Activated naive CD4-positive, alpha-beta T cell treated with anti-CD3 and anti-CD28 coated beads, Interleukin-2, amount 50 U/mL, for 24 hours (primary cell): ENCODE measurements at regions not wholly inside any gene's neighbourhood (a gene's known extent, or its start where the extent isn't known, plus 50 kb on each side); places are given as distances from the start of the nearest gene placed in this dataset.

Source experiments
- H3K27ac Mint-ChIP-seq: one replicate; pipeline ENCODE4 v1.8.0; 2021; ENCODE audit warnings: mild to moderate bottlenecking, mixed read lengths
- H3K27me3 Mint-ChIP-seq: one replicate; pipeline ENCODE4 v1.8.0; 2021; ENCODE audit warnings: mixed read lengths
- H3K36me3 Mint-ChIP-seq: one replicate; pipeline ENCODE4 v1.8.0; 2021; ENCODE audit warnings: mixed read lengths
- H3K4me1 Mint-ChIP-seq: one replicate; pipeline ENCODE4 v1.8.0; 2021; ENCODE audit warnings: mixed read lengths
- H3K4me3 Mint-ChIP-seq: one replicate; pipeline ENCODE4 v1.8.0; 2021; ENCODE audit warnings: mild to moderate bottlenecking, mixed read lengths
- H3K9me3 Mint-ChIP-seq: one replicate; pipeline ENCODE4 v1.8.0; 2021; ENCODE audit warnings: mixed read lengths

- no peak overlapping the region for H3K27ac Mint-ChIP-seq
- H3K9me3 Mint-ChIP-seq = peaks cover 14% of the 10 kb centered on the region
- peaks cover 23% of the 10 kb centered on the region for H3K27me3 Mint-ChIP-seq
- no peaks in the 10 kb centered on the region for H3K4me1 Mint-ChIP-seq
- H3K36me3 Mint-ChIP-seq = no peaks in the 10 kb centered on the region
- no peak overlapping the region for H3K4me3 Mint-ChIP-seq
Observed at GRCh38 chr10:80870282-80870681, 332.6 kb downstream of the SH2D4B start.

GRCh38 chr10:80871083-80871482, 333.4 kb downstream of the SH2D4B start:
- H3K4me1 Mint-ChIP-seq = no peaks in the 10 kb centered on the region
- no peaks in the 10 kb centered on the region for H3K36me3 Mint-ChIP-seq
- peaks cover 14% of the 10 kb centered on the region for H3K9me3 Mint-ChIP-seq
- peaks cover 20% of the 10 kb centered on the region for H3K27me3 Mint-ChIP-seq
- H3K4me3 Mint-ChIP-seq = no peak overlapping the region
- H3K27ac Mint-ChIP-seq = no peak overlapping the region

GRCh38 chr10:80878330-80878729, 340.6 kb downstream of the SH2D4B start:
- Mint-ChIP-seq H3K4me3 (no peak overlapping the region), H3K9me3 (peaks cover 9% of the 10 kb centered on the region), H3K27ac (no peak overlapping the region), H3K27me3 (peaks cover 8% of the 10 kb centered on the region), H3K4me1 (no peaks in the 10 kb centered on the region), H3K36me3 (peaks cover 2% of the 10 kb centered on the region)

- Mint-ChIP-seq H3K27me3 (peaks cover 3% of the 10 kb centered on the region), H3K27ac (no peak overlapping the region), H3K4me3 (no peak overlapping the region), H3K36me3 (no peaks in the 10 kb centered on the region), H3K9me3 (no peaks in the 10 kb centered on the region), H3K4me1 (peaks cover 6% of the 10 kb centered on the region)
Observed at GRCh38 chr10:80890146-80890545, 352.4 kb downstream of the SH2D4B start.

- Mint-ChIP-seq H3K4me3 (no peak overlapping the region), H3K4me1 (peaks cover 6% of the 10 kb centered on the region), H3K27me3 (peaks cover 3% of the 10 kb centered on the region), H3K36me3 (no peaks in the 10 kb centered on the region), H3K27ac (no peak overlapping the region), H3K9me3 (no peaks in the 10 kb centered on the region)
Observed at GRCh38 chr10:80893256-80893655, 355.6 kb downstream of the SH2D4B start.

- Mint-ChIP-seq H3K27ac (no peak overlapping the region), H3K9me3 (no peaks in the 10 kb centered on the region), H3K4me1 (peaks cover 6% of the 10 kb centered on the region), H3K36me3 (no peaks in the 10 kb centered on the region), H3K4me3 (no peak overlapping the region), H3K27me3 (peaks cover 2% of the 10 kb centered on the region)
Observed at GRCh38 chr10:80894311-80894791, 356.6 kb downstream of the SH2D4B start.

GRCh38 chr10:80894797-80895467, 357.2 kb downstream of the SH2D4B start:
- Mint-ChIP-seq H3K27me3 (peaks cover 5% of the 10 kb centered on the region), H3K27ac (no peak overlapping the region)

GRCh38 chr10:80896076-80896475, 358.4 kb downstream of the SH2D4B start:
- Mint-ChIP-seq H3K27me3 (peaks cover 5% of the 10 kb centered on the region), H3K4me3 (no peak overlapping the region)

More at GRCh38 chr10:80894797-80895467, 357.2 kb downstream of the SH2D4B start:
- peaks cover 6% of the 10 kb centered on the region for H3K4me1 Mint-ChIP-seq
- H3K36me3 Mint-ChIP-seq = no peaks in the 10 kb centered on the region
- no peak overlapping the region for H3K4me3 Mint-ChIP-seq
- no peaks in the 10 kb centered on the region for H3K9me3 Mint-ChIP-seq

GRCh38 chr10:80896959-80897358, 359.3 kb downstream of the SH2D4B start:
- Mint-ChIP-seq H3K36me3 (no peaks in the 10 kb centered on the region), H3K9me3 (no peaks in the 10 kb centered on the region), H3K4me1 (peaks cover 6% of the 10 kb centered on the region), H3K27me3 (peaks cover 5% of the 10 kb centered on the region), H3K27ac (no peak overlapping the region), H3K4me3 (no peak overlapping the region)

More at GRCh38 chr10:80896076-80896475, 358.4 kb downstream of the SH2D4B start:
- H3K27ac Mint-ChIP-seq = no peak overlapping the region
- H3K36me3 Mint-ChIP-seq = no peaks in the 10 kb centered on the region
- H3K4me1 Mint-ChIP-seq = peaks cover 6% of the 10 kb centered on the region
- H3K9me3 Mint-ChIP-seq = no peaks in the 10 kb centered on the region

- H3K27ac Mint-ChIP-seq = no peak overlapping the region
- no peaks in the 10 kb centered on the region for H3K9me3 Mint-ChIP-seq
- no peak overlapping the region for H3K4me3 Mint-ChIP-seq
Observed at GRCh38 chr10:80900661-80901060, 363.0 kb downstream of the SH2D4B start.

GRCh38 chr10:80908611-80909010, 370.9 kb downstream of the SH2D4B start:
- H3K27me3 Mint-ChIP-seq = peaks cover 12% of the 10 kb centered on the region
- no peak overlapping the region for H3K27ac Mint-ChIP-seq
- H3K36me3 Mint-ChIP-seq = no peaks in the 10 kb centered on the region
- no peaks in the 10 kb centered on the region for H3K9me3 Mint-ChIP-seq
- no peak overlapping the region for H3K4me3 Mint-ChIP-seq
- no peaks in the 10 kb centered on the region for H3K4me1 Mint-ChIP-seq

More at GRCh38 chr10:80900661-80901060, 363.0 kb downstream of the SH2D4B start:
- Mint-ChIP-seq H3K36me3 (no peaks in the 10 kb centered on the region), H3K27me3 (peaks cover 3% of the 10 kb centered on the region), H3K4me1 (no peaks in the 10 kb centered on the region)

- no peak overlapping the region for H3K27ac Mint-ChIP-seq
- H3K4me3 Mint-ChIP-seq = no peak overlapping the region
- H3K27me3 Mint-ChIP-seq = peaks cover 12% of the 10 kb centered on the region
- no peaks in the 10 kb centered on the region for H3K4me1 Mint-ChIP-seq
- no peaks in the 10 kb centered on the region for H3K36me3 Mint-ChIP-seq
- no peaks in the 10 kb centered on the region for H3K9me3 Mint-ChIP-seq
Observed at GRCh38 chr10:80909254-80909653, 371.6 kb downstream of the SH2D4B start.

GRCh38 chr10:80917636-80918035, 379.9 kb downstream of the SH2D4B start:
- Mint-ChIP-seq H3K27ac (no peak overlapping the region), H3K27me3 (peaks cover 18% of the 10 kb centered on the region)

GRCh38 chr10:80921032-80921431, 383.3 kb downstream of the SH2D4B start:
- Mint-ChIP-seq H3K4me1 (no peaks in the 10 kb centered on the region), H3K36me3 (no peaks in the 10 kb centered on the region), H3K27ac (no peak overlapping the region), H3K27me3 (peaks cover 18% of the 10 kb centered on the region), H3K4me3 (no peak overlapping the region), H3K9me3 (no peaks in the 10 kb centered on the region)

More at GRCh38 chr10:80917636-80918035, 379.9 kb downstream of the SH2D4B start:
- Mint-ChIP-seq H3K36me3 (no peaks in the 10 kb centered on the region), H3K4me3 (no peak overlapping the region), H3K4me1 (no peaks in the 10 kb centered on the region), H3K9me3 (no peaks in the 10 kb centered on the region)

GRCh38 chr10:80924063-80924952, 386.6 kb downstream of the SH2D4B start:
- Mint-ChIP-seq H3K36me3 (peaks cover 2% of the 10 kb centered on the region), H3K4me1 (no peaks in the 10 kb centered on the region), H3K27ac (no peak overlapping the region), H3K9me3 (peaks cover 9% of the 10 kb centered on the region), H3K27me3 (peaks cover 16% of the 10 kb centered on the region), H3K4me3 (no peak overlapping the region)
